Ovary (tissue), 7 donors: ENCODE measurements at regions not wholly inside any gene's neighbourhood (a gene's known extent, or its start where the extent isn't known, plus 50 kb on each side); places are given as distances from the start of the nearest gene placed in this dataset.

Experiments
- DNase-seq, 5 donors: peaks; one replicate each; pipeline ENCODE4 v3.0.0-alpha.2; 2019 to 2020
- H3K27ac ChIP-seq, 2 donors: fragments of 200-600 bp; one replicate each; pipeline versions ENCODE4 v1.5.1 to v1.8.0; 2019 to 2022
- H3K27me3 ChIP-seq: fragments of 200-600 bp; one replicate; pipeline ENCODE4 v1.8.0; 2022
- H3K36me3 ChIP-seq: fragments of 200-600 bp; sonication (generic); one replicate; pipeline ENCODE4 v1.5.1; 2019
- H3K4me1 ChIP-seq: one replicate; pipeline ENCODE4 v1.8.1; 2013; ENCODE audit warnings: mild to moderate bottlenecking, moderate library complexity; ENCODE audit not compliant: insufficient read depth
- H3K4me3 ChIP-seq: fragments of 200-600 bp; sonication (generic); one replicate; pipeline ENCODE4 v1.5.1; 2017
- H3K9me3 ChIP-seq, 2 donors: fragments of 200-600 bp in 1 of 2; sonication (generic) in 1 of 2; one replicate each; pipeline versions ENCODE4 v1.5.1 to v1.8.1; 2013 to 2019; ENCODE audit warnings: mild to moderate bottlenecking in 1 of 2, moderate library complexity in 1 of 2
- CTCF ChIP-seq, 3 donors: fragments of 450-650 bp in 2 of 3; fragments of 200-600 bp in 1 of 3; IDR thresholded peaks; one replicate each; pipeline versions ENCODE4 v1.5.1 to v1.8.0; 2016 to 2022; ENCODE audit warnings: antibody characterized with exemption in 3 of 3, mild to moderate bottlenecking in 1 of 3
- EP300 ChIP-seq: sonication (generic); formaldehyde crosslinking; IDR thresholded peaks from one replicate; pipeline ENCODE4 v1.6.1; 2017; ENCODE audit warnings: antibody characterized with exemption
- POLR2A ChIP-seq: fragments of 450-650 bp; IDR thresholded peaks from one replicate; pipeline ENCODE4 v1.6.1; 2017; ENCODE audit warnings: antibody characterized with exemption, mild to moderate bottlenecking, moderate library complexity
- WGBS, 3 donors: extraction: QIAGEN DNeasy Blood & Tissue Kit in 1 of 3; methylation state at CpG; one replicate each; pipeline versions ENCODE4 v1.1.5 to v1.1.7; 2013 to 2017; 5-methylcytosine and 5-hydroxymethylcytosine counted together
- intact Hi-C, 4 donors: fragments of 100-400 bp; cut with DNase I; formaldehyde crosslinking; loops; one replicate each; pipeline versions ENCODE4 v1.11.0 to v1.15.1; 2022 to 2023
- donor health status: DM: no; HTN: no; CAD: no; lungs with moderate emphysema.
- donor health status: DM: no; HTN: no; CAD: no.
- donor health status: Bipolar disorder and iron deficiency.
- donor health status: DM: no; HTN: no; CAD: no.
- donor health status: DM: yes; HTN: yes; CAD: no.

GRCh38 chr6:33904050-33904746 lies 100.4 kb upstream of the MLN start:
- Histone ChIP-seq H3K36me3 (no peaks in the 10 kb centered on the region), H3K4me1 (no peaks in the 10 kb centered on the region), H3K9me3 (no peaks in the 10 kb centered on the region), H3K27ac (no peak overlapping the region), H3K27me3 (no peaks in the 10 kb centered on the region), H3K4me3 (no peak overlapping the region)
- no peak for DNase-seq
- intact Hi-C loops: no loop called here
- 41 to 54% (median 47%) methylated on average over 14 of the region's 14 CpGs for WGBS, 3 donors
- TF ChIP-seq EP300 (no peak), CTCF (IDR thresholded peaks at IDR 0.05) (no peak), POLR2A (no peak)

DNA sequence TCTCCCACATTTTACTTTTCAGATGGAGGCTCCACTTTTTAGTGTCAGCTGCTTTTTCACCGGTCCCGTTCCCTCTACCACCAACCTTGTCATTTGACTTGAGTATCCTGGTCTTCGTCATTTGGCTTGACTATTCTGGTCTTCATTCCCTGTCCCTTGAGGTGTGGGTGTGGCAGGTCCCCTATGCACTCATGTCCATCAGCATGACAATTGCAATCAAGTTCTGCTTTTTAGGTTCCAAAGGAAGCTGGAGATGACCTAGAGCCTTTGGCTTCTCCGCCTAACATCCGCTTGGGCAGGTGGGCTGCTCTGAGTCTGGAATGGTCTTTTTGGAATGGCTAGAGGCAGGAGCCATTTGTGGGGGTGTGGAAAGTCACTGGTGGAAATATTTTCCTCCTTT lies 99.8 kb upstream of the MLN start:
- intact Hi-C loops: no loop called here
- no peak for DNase-seq
- Histone ChIP-seq H3K4me3 (no peak overlapping the region), H3K9me3 (no peaks in the 10 kb centered on the region), H3K36me3 (no peaks in the 10 kb centered on the region), H3K27ac (no peak overlapping the region), H3K4me1 (no peaks in the 10 kb centered on the region), H3K27me3 (no peaks in the 10 kb centered on the region)
- TF ChIP-seq POLR2A: no peak
- no peak for TF ChIP-seq EP300
- TF ChIP-seq CTCF (IDR thresholded peaks at IDR 0.05): no peak
- 92 to 95% (median 94%) methylated on average over 5 of the region's 5 CpGs for WGBS, 3 donors

GRCh38 chr6:33902457-33902853 lies 98.7 kb upstream of the MLN start:
- intact Hi-C loops: no loop called here

GRCh38 chr6:33901822-33902456 lies 98.1 kb upstream of the MLN start:
- H3K36me3 ChIP-seq: no peaks in the 10 kb centered on the region
- no peaks in the 10 kb centered on the region for H3K9me3 ChIP-seq
- WGBS, 3 donors: 69 to 84% (median 71%) methylated on average over 5 of the region's 5 CpGs
- DNase-seq: no peak
- TF ChIP-seq CTCF (IDR thresholded peaks at IDR 0.05) (no peak), EP300 (no peak), POLR2A (no peak)
- intact Hi-C loops: no loop called here
- no peaks in the 10 kb centered on the region for H3K4me1 ChIP-seq
- H3K4me3 ChIP-seq: no peak overlapping the region
- no peaks in the 10 kb centered on the region for H3K27me3 ChIP-seq
- no peak overlapping the region for H3K27ac ChIP-seq

More at GRCh38 chr6:33902457-33902853, 98.7 kb upstream of the MLN start:
- DNase-seq: no peak
- no peaks in the 10 kb centered on the region for H3K4me1 ChIP-seq
- H3K4me3 ChIP-seq: no peak overlapping the region
- no peak overlapping the region for H3K27ac ChIP-seq
- WGBS, 3 donors: 79 to 85% (median 81%) methylated on average over 3 of the region's 3 CpGs
- TF ChIP-seq EP300: no peak
- TF ChIP-seq CTCF (IDR thresholded peaks at IDR 0.05): no peak
- TF ChIP-seq POLR2A: no peak
- H3K9me3 ChIP-seq: no peaks in the 10 kb centered on the region
- H3K27me3 ChIP-seq: no peaks in the 10 kb centered on the region
- no peaks in the 10 kb centered on the region for H3K36me3 ChIP-seq
